OCI-M2 (cell line): ENCODE measurements at regions not wholly inside any gene's neighbourhood (a gene's known extent, or its start where the extent isn't known, plus 50 kb on each side); places are given as distances from the start of the nearest gene placed in this dataset.
"Not testable (repeated sequence)": the region's sequence is repeated elsewhere in the genome, so short reads cannot be mapped to it uniquely, and the experiment has no call there.

ENCODE experiments used
- DNase-seq: peaks from one replicate; lab custom pipeline; 2025; ENCODE audit not compliant: unreplicated experiment; lab: John Stamatoyannopoulos, UW

DNA sequence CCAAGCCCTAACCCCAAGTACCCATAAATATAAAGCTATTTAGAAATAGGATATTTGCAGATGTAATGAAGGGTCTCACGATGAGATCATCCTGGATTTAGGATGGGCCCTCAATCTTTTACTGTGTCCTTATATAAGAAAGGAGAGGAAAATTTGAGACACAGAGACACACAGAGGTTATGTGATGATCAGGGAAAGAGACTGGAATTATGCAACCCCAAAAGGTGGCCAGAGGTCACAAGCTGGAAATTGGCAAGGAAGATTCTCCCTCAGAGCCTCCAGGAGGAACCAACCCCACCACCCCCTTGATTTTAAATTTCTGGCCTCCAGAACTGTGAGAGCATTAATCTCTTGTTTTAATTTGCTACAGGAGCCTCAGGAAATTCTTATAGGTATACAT is 334.9 kb upstream of the PRICKLE1 start:
- DNase-seq, result no peak

DNA sequence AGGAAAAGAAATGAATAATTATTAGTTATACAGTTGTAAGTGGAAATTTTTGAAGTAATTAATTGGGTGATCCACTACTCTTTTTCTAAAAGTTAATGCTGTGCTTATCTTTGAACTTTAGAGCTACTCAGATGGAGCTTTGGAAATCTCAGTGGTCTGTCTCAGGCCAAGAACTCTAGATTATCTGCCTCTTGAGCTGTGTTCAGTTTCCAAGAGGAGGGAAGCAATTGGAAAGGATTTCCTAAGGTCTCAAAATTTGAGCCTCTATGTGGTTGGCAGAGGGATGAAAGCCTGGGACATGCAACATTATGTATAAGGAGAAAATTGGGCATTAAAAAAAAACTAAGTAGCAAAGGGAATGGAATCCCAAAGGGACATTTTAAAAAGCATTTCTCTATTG is 334.0 kb upstream of the PRICKLE1 start:
- DNase-seq, result no peak

- no peak for DNase-seq
Measured at GRCh38 chr12:42923156-42923555, 333.6 kb upstream of the PRICKLE1 start.

- DNase-seq, result no peak
Measured at GRCh38 chr12:42922505-42922850, 332.9 kb upstream of the PRICKLE1 start.

- no peak for DNase-seq
Measured at GRCh38 chr12:42921741-42922504, 332.4 kb upstream of the PRICKLE1 start.

DNA sequence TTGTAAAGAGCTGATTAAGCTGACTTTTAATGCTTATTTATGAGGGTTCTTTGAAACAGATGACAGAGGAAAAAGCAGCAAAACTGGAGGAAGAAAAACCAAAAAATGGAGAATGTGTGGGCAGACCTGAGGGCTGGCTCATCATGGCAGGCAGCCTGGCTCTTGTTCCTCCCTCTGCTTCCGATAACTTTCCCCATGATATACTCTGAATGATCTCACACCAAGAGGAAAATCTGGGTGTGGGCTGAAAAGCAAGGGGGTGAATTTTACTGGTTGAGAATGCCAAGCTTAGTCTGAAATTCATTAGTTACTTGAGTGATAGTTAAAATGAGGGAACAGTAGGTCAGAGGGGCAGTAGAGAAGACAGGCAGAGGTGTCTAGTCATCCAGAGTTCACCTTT is 330.1 kb upstream of the PRICKLE1 start:
- no peak for DNase-seq

DNA sequence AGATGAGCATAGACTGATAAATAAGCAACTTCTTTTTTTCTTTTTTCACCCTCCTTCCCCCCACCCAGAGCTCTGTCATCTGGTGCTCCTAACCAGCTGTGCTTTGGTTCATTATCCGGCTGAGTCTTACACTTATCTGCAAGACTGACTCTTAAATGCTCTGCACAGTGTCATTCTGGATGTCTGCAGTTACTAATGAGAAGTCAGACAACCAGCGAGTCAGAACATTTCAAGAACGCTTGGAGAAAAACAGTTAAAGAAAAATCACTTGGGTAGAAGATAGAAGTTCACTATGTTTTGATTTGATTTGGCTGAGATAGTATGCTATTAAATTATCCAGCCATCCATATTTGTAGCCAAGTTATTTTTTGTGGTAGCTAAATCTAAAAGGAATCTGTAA is 328.9 kb upstream of the PRICKLE1 start:
- no peak for DNase-seq

- no peak for DNase-seq
Measured at GRCh38 chr12:42916143-42916542, 326.6 kb upstream of the PRICKLE1 start.

DNA sequence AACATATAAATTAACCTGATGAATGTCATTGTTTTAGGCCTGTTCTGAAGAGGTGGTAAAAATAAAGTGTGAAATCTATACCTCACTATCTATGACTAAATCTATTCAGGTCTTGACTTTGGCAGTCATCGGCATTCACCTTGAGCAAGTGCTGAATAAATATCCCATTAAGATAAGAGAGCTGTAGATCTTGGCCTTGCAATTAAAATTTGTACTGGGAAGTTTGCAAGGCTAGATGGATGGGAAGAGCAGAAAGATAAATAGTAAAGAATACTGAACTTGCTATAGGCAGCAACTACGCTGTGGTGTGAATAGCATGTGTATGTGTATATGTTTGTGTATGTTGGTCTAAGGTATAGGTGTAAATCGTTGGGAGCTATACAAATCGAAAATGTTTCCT is 325.9 kb upstream of the PRICKLE1 start:
- DNase-seq, result no peak

DNA sequence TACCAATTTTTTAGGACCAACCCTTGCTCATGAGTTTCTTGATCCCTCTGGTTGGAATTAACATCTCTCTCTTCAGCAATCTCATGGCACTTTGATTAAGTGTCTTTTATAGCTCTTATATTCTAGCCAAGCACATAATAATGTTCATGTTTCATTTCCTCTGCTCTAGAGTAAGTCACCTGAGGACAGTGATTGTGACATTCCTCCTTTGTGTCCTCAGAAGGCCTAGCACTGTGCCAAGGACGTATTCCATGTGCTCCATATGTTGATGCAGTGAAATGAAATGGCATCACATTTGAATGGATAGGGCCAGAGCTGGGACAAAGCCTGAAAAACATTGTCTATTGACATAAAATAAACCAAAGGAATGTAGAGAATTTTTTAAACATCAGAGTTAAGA is 322.8 kb upstream of the PRICKLE1 start:
- no peak for DNase-seq

GRCh38 chr12:42910656-42911055 is 321.1 kb upstream of the PRICKLE1 start:
- no peak for DNase-seq

- DNase-seq, result no peak
Measured at GRCh38 chr12:42908712-42909111, 319.2 kb upstream of the PRICKLE1 start.

DNA sequence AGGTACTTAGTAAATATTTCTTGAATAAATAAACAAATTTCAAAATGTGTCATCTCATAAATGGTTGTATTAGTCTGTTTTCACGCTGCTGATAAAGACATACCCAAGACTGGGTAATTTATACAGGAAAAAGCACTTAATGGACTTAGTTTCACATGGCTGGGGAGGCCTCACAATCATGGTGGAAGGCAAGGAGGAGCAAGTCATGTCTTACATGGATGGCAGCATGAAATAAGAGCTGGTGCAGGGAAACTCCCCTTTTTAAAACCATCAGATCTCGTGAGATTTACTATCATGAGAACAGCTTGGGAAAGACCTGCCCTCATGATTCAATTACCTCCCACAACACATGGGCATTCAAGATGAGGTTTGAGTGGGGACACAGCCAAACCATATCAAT is 317.3 kb upstream of the PRICKLE1 start:
- DNase-seq, result not testable (repeated sequence)

DNA sequence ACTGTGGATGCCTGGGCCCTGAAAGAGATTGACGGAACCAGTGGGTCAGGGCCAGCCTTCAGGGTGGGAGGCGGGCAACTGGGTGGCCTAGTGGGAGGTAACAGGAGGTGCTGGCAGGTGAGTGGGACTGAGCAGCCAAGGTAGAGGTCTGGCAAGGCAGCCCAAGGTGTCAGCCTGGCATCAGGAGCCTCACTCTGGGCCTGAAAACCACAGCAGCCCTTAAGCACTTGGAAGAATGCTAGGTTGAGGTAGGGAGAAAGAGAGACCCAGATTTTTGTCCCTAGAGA is 315.8 kb upstream of the PRICKLE1 start:
- DNase-seq, result no peak

DNA sequence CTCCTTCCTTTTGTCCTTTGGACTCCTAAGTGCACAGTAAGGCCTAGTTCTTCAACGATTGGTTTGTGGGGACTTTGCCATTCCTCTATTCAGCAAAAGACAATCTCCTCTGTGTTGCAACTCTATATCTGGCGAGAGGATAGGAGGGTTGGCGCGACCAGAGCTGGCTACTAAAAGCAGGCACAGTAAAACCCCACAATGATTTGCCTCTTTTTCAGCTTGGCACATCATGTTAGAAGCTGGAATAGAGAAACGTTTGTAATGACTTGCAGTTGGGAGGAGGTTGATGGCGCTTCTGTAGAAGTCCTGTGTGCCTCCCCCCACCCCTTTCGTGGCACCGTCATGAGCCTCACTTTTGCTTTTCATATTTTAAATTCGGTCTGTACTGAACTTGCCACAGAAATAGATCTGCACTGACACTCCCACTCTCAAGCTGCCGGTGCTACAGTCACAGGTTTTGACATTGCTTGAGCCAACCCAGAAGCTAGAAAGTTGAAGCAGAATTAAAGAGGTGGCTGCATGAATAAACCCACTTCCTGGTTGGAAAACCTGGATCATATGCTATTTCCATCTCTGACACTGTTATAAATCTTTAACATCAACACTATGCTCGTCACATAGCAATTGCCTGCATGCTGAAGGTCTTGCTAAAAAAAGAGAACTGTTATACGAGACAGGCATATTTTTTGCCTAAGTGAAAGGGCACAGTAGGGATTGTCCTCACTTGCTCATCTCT is 315.3 kb upstream of the PRICKLE1 start:
- no peak for DNase-seq

DNA sequence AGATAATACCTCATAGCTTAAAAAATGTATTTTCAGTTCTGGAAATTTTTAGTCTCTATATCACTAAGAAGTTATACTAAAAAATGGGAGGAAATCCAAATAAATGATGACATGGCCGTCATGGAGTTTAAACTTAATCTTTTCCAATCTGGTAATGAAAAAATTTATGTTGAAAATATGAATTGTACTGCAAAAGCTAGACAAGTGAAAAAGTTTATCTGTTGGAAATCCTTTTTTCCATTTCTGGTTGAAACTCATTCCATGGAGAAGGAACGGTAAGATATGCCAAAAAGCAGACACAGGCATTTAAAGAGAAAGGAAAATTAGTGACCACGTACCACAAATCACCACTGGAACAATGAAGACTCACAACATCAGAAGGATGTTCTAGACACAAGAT is 314.2 kb upstream of the PRICKLE1 start:
- DNase-seq, result no peak

DNA sequence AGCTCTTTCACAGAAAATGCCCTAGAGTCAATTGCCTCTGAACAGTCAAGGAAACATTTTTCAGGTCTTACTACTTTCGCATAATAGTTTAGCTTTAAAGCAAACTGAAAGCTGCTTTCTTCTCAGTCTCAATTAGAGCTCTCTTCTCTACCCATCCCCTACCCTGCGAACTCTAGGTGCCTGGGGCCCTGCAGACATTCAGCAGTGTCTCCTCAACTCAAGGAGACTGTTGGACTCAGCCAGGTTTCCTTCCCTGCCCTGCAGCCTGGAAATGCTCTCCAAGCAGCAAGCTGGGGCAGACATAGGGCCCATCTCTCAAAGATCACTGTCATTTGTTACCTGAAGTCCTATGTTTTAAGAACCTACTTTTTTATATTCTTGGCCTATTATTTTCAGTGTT is 312.5 kb upstream of the PRICKLE1 start:
- no peak for DNase-seq

- DNase-seq, result no peak
Measured at GRCh38 chr12:42893803-42894202, 304.3 kb upstream of the PRICKLE1 start.

DNA sequence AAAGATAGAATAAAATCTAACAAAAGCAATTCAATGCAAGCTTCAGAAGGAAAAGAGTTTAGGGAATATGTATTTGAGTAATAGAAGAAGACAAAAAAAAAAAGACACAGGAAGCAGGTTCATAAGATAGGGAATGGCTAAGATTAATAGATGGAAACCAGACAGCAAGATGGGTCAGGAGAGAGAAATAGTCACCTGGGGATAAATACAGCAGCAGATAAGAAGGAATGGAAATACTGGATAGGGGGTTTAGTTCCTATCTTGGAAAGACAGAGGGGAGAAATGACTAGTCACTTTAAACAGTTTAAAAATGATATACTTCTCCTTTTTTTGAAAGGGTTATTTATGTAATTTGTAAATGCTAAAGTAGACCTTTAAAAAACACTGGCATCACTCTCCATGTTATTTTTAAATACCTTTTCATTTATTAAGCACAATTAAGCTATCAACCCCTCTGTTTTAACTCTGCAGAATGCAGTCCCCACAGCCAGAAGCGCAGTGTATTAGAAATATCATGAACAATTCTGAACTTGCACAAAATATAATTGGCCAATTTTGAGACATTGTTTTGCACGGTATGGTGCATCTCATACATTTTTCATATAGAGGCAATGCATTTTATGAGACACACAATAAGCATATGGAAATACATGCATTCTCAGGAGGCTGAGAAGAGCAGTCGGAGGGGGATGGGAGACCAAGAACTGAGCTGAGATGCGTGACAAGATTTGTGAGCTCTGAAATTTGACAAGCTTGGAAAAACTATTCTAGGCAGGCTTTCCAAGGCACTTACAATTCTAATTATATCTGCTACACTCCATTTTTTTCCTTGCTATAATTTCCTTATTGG is 303.4 kb upstream of the PRICKLE1 start:
- DNase-seq, result peak; percentile 42

- DNase-seq, result no peak
Measured at GRCh38 chr12:42887657-42888056, 298.1 kb upstream of the PRICKLE1 start.

DNA sequence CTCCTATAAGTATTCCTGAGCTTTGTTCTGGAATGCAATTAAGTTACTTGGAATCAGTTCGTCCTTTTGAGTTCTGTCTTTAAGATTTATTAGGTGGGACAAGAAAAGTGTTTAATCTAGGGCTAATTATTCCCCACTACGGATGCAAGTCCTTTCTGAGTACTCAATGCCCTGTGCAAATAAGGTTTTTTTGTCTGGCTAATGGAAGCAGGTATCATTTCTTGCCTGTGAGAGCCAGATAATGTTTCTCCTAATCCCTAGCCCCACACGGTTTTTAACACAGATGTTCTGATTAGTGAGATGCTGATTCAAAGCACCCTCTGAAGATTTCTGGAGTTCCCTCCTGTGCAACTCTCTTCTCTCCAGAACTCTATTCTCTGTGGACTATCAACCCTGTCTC is 296.6 kb upstream of the PRICKLE1 start:
- no peak for DNase-seq

DNA sequence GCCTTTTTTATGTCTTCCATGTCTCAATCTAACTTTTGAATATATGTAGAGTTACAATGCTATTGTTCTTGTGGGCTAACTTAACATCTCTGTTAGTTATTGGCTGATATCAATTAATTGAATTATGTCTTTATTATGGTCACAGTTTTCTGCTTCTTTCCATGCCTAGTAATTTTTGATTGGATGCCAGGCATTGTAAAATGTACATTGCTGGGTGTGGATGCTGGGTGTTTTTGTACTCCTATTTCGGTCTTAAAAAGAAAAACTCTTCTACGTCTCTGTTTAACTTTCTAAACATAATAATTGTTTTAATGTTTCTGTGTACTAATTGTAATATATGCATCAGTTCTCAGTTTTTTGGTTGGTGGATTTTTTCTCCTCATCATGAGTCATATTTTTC is 296.1 kb upstream of the PRICKLE1 start:
- DNase-seq, result no peak
